HG03354 (cell line): ENCODE measurements at regions not wholly inside any gene's neighbourhood (a gene's known extent, or its start where the extent isn't known, plus 50 kb on each side); places are given as distances from the start of the nearest gene placed in this dataset.

Source experiments
- ATAC-seq: cut with Tn5 transposase; IDR thresholded peaks from one replicate; pipeline ENCODE4 v1.9.1; 2021; ENCODE audit warnings: mild to moderate bottlenecking; ENCODE audit not compliant: unreplicated experiment, poor library complexity, severe bottlenecking

GRCh38 chr2:4618630-4619228 lies 915.4 kb downstream of the DCDC2C start:
- no peak for ATAC-seq

- no peak for ATAC-seq
Observed at GRCh38 chr2:4628998-4629501, 925.7 kb downstream of the DCDC2C start.

- ATAC-seq: no peak
Observed at GRCh38 chr2:4635289-4635688, 931.9 kb downstream of the DCDC2C start.

- no peak for ATAC-seq
Observed at GRCh38 chr2:4653991-4654390, 950.6 kb downstream of the DCDC2C start.

DNA sequence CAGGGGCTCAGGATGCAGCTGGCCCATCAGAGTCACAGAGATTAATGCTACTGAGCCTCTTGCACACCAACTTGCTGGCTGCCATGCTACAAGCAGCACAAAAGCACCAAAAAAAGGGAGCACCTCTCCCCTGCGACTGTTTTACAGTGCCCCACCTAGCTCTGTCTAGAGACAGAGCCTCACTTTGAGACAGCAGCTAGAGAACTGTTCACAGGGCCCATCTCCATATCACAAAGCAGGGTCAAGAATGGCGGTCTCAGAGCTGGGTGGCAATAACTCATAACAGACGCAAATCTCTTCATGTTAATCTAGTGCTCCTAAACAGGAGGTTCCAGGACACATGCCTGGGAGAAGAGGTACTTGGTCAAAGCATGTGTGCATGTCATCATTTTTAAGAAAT lies 953.0 kb downstream of the DCDC2C start:
- no peak for ATAC-seq

DNA sequence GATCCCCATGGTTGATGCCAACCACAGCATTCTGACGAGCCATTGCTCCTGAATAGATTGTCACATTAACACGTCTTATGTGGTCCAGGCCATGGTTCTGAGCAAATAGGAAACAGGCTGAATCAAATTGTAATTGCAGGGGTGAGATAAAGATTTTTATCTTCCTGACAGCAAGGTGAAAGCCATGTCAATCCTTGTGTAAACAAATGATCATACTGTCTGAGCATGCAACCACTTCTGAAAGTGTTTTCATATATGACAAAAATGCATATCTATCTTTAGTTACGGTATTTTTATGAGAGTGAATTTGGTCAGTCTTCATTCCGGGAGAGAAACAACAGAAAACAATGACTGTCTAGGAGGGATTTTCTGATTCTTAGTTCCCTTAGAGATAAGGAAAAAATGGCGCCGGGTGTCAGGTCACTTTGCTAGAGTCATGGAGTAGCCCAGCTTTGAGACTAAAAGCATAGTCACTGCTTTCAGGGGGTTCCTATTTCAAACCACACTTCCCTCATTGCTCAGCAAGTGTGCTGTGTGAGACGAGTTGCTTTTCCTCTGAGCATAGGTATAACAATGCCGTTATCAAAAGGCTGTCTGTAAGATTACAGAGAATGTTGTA lies 958.9 kb downstream of the DCDC2C start:
- no peak for ATAC-seq

GRCh38 chr2:4668381-4668780 lies 965.0 kb downstream of the DCDC2C start:
- no peak for ATAC-seq

- ATAC-seq: no peak
Observed at GRCh38 chr2:4670331-4670730, 967.0 kb downstream of the DCDC2C start.

GRCh38 chr2:4673025-4673489 lies 969.7 kb downstream of the DCDC2C start:
- no peak for ATAC-seq

DNA sequence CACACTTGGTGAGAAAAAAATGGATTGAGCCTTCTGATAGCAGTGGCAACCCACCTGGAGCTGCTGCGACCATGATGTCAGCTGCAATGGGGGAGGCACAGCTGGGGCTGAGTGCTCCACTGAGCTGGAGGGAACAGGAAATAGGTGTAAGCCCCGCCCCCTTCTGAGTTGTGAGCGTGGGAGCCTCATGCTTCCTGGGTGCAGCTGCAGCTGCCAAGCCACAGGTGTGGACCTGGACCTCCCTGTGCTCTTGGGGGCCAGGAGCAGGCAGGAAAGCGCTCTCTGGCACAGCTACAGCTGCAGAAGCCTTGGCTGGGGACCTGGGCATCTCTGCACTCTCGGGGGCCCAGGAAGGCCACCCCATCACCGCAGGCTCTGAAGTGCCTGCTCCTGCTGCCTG lies 970.6 kb downstream of the DCDC2C start:
- no peak for ATAC-seq

DNA sequence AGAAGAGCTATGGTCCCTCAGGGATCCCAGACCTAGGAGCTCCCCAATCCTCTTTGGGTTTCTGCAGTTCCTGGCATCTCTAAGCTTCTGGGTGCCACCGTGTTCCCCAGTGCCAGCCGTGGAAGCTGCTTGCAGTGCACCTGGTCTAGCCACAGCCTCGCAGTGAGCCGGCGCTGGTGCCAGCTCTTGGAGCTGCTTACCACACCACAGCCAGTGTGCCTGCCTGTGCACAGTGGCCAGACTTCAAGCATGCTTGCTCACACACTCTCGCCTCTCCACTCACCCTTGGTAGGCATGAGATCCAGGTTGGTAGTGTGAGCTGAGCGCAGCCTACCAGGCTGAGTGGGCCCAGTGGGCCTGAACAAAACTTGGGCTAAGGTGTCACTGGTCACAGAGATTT lies 971.9 kb downstream of the DCDC2C start:
- no peak for ATAC-seq

DNA sequence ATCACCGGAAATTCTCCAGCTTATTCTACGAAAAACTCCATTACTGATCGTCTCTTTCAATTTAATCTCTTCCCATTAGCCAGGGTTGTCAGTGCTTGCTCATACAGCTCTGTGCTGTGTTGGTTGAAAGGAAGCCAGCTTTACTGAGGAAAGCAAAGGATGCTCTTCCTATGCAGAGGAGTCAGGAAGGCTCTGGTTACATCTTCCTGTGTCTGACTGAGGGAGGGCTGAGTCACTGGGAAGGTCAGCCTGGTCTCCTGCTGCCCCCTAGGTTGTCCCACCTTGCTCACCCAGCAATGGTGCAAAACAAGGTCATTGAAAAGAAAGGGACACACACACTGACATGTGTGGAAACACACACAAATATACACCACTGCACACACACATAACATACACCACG lies 975.6 kb downstream of the DCDC2C start:
- no peak for ATAC-seq

GRCh38 chr2:4679391-4679790 lies 976.0 kb downstream of the DCDC2C start:
- ATAC-seq: no peak

DNA sequence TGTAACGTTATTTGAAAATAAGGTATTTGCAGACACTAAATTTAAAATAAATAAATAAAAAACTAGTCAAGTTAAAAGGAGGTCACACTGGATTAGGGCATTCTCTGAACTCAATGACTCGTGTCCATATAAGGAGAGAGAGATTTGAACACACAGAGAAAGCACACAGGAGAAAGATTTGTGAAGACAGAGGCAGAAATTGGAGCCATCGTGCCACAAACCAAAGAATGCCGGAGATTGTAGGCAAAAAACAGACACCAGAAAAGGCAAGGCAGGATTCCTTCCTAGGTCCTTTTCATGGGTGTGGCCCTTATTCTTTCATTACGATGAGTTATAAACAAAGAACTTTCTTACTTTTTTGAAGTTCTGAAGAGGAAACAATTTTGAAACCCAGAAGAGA lies 981.5 kb downstream of the DCDC2C start:
- ATAC-seq: no peak

DNA sequence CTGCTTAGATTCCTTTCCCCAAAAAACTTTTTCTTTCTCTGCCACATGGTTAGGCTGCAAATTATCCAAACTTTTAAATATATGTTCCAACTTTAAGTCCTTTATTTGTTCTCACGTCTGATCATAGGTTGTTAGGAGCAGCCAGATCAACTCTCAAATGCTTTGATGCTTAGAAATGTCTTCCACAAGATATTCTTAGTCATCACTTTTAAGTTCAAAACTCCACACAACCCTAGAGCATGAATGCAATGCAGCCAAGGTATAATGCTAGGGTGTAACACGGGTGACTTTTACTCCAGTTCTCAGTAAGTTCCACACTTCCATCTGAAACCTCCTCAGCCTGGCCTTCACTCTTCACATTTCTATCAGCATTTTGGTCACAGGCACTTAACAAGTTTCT lies 987.5 kb downstream of the DCDC2C start:
- ATAC-seq: no peak

DNA sequence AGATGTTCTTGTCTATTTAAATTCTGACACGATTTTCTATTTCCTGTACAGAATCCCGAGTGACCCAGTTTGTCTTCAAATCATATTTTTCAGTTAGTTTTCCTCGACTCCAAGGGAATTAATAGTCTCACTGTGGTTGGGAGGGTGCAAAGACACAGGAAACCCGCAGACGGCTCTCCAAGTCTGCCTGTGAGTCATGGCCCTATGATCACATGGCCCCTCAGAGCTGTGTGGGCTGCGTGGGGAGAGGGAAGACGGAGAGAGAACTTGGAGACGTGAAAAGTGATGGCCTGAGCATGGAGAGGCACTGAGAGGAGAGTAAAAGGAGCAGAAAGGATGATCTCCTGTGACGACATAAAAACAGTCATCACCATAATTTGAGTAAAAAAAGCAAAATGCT lies 989.9 kb downstream of the DCDC2C start:
- ATAC-seq: no peak

DNA sequence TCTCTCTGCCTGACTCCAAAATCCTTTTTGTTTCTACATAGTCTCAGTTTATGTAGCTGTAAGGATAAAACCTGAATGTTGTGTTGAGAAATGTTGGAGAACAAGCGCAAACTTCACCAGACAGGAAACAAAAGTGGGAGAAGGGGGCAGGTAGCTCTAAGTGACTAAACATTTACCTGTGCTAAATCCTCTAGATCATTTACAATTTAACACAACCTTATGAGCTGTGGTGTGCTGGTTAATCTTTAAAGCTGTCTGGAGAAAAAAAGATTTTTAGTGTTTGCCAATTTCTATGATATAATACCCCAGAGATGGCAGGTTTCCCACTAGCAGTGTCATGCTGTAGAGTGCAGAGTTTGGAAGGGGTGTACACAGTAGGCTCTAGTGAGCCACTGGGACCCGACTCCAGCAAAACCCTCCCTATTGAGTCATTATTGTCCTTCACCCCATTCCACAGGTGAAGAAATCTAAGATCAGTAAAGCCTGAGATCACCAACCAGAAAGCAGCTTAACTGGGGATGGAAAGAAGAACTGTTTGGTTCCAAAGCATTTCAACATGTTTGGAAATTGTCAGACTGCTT lies 992.0 kb downstream of the DCDC2C start:
- no peak for ATAC-seq

DNA sequence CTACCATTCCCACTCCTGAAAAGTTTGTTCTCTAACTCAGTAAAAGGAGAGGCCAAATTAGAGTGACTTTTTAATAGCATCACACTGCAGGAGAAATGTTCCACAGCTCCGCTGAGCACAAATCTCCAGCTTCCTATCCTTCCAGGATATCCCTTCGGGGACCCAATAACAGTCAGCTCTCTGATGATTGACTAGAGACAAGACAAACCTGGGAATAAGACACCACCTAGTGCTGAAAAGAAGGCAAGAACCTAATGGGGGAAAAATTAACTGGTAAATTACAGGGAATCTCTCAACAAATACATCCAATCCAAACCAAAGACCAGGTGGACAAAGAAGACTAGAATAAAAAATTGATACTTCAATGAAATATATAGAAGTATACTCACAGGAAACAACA lies 977.1 kb upstream of the SOX11 start:
- ATAC-seq: no peak

GRCh38 chr2:4718777-4719176 lies 973.4 kb upstream of the SOX11 start:
- ATAC-seq: no peak

- no peak for ATAC-seq
Observed at GRCh38 chr2:4725618-4726017, 966.6 kb upstream of the SOX11 start.

- no peak for ATAC-seq
Observed at GRCh38 chr2:4732560-4732959, 959.6 kb upstream of the SOX11 start.
